Ishikawa (cell line): ENCODE measurements at regions not wholly inside any gene's neighbourhood (a gene's known extent, or its start where the extent isn't known, plus 50 kb on each side); places are given as distances from the start of the nearest gene placed in this dataset.

Experiments used
- CEBPB ChIP-seq: IDR thresholded peaks from 2 replicates; pipeline ENCODE4 v1.6.1; 2012
- CREB1 ChIP-seq: IDR thresholded peaks from 2 replicates; pipeline ENCODE4 v1.6.1; 2012; ENCODE audit warnings: low read depth
- EGR1 ChIP-seq: IDR thresholded peaks from 2 replicates; pipeline ENCODE4 v1.6.1; 2012
- EP300 ChIP-seq: IDR thresholded peaks from 2 replicates; pipeline ENCODE4 v1.6.1; 2012; ENCODE audit warnings: borderline replicate concordance
- FOXM1 ChIP-seq: IDR thresholded peaks from 2 replicates; pipeline ENCODE4 v1.6.1; 2012; ENCODE audit warnings: low read depth, borderline replicate concordance
- MAX ChIP-seq: IDR thresholded peaks from 2 replicates; pipeline ENCODE4 v1.6.1; 2012
- NFIC ChIP-seq: IDR thresholded peaks from 2 replicates; pipeline ENCODE4 v1.6.1; 2012
- RAD21 ChIP-seq: IDR thresholded peaks from 2 replicates; pipeline ENCODE4 v1.6.1; 2012; ENCODE audit warnings: low read depth
- REST ChIP-seq: IDR thresholded peaks from 2 replicates; pipeline ENCODE4 v1.6.1; 2012; ENCODE audit warnings: low read depth, mild to moderate bottlenecking
- TAF1 ChIP-seq: IDR thresholded peaks from 2 replicates; pipeline ENCODE4 v1.6.1; 2012; ENCODE audit warnings: low read depth, mild to moderate bottlenecking
- TCF12 ChIP-seq: IDR thresholded peaks from 2 replicates; pipeline ENCODE4 v1.6.1; 2012; ENCODE audit warnings: low read depth
- TEAD4 ChIP-seq: IDR thresholded peaks from 2 replicates; pipeline ENCODE4 v1.6.1; 2012
- USF1 ChIP-seq: IDR thresholded peaks from 2 replicates; pipeline ENCODE4 v1.6.1; 2012
- YY1 ChIP-seq: IDR thresholded peaks from 2 replicates; pipeline ENCODE4 v1.6.1; 2012; ENCODE audit warnings: low read depth
- ZBTB7A ChIP-seq: IDR thresholded peaks from 2 replicates; pipeline ENCODE4 v1.6.1; 2012; ENCODE audit warnings: low read depth

- no peak for TF ChIP-seq TAF1
- TF ChIP-seq EGR1 = no peak
- TF ChIP-seq ZBTB7A = no peak
- no peak for TF ChIP-seq CREB1
- no peak for TF ChIP-seq RAD21
- no peak for TF ChIP-seq FOXM1
- no peak for TF ChIP-seq YY1
- TF ChIP-seq EP300 = no peak
Observed at GRCh38 chr2:181778621-181779201, 98.4 kb upstream of the NEUROD1 start.

- TF ChIP-seq CEBPB (no peak), CREB1 (no peak), TCF12 (no peak), ZBTB7A (no peak), USF1 (no peak), RAD21 (no peak), MAX (no peak), EP300 (no peak), TAF1 (no peak), YY1 (no peak), REST (no peak), TEAD4 (no peak), NFIC (no peak), EGR1 (no peak), FOXM1 (no peak)
Observed at GRCh38 chr2:181779288-181780021, 99.1 kb upstream of the NEUROD1 start.

- TF ChIP-seq CREB1 (no peak), RAD21 (no peak), ZBTB7A (no peak), CEBPB (no peak), NFIC (no peak), TAF1 (no peak), USF1 (no peak), EP300 (no peak), MAX (no peak), YY1 (no peak), TEAD4 (no peak), EGR1 (no peak)
Observed at GRCh38 chr2:181780047-181780651, 99.8 kb upstream of the NEUROD1 start.

GRCh38 chr2:181780657-181781056 lies 100.3 kb upstream of the NEUROD1 start:
- TF ChIP-seq CREB1 (no peak), NFIC (no peak), EGR1 (no peak), TEAD4 (no peak), ZBTB7A (no peak), YY1 (no peak), RAD21 (no peak)

- TF ChIP-seq USF1 (no peak), REST (no peak), YY1 (no peak), MAX (no peak), CEBPB (no peak), FOXM1 (no peak), CREB1 (no peak), RAD21 (no peak)
Observed at GRCh38 chr2:181781078-181781786, 100.9 kb upstream of the NEUROD1 start.
